HT1080 (cell line): ENCODE measurements at regions not wholly inside any gene's neighbourhood (a gene's known extent, or its start where the extent isn't known, plus 50 kb on each side); places are given as distances from the start of the nearest gene placed in this dataset. TPM values are rescaled to one million over a fixed set of nuclear protein-coding genes. Genes with fewer than 3 reads are reported as not detected.
"Not testable (repeated sequence)": the region's sequence is repeated elsewhere in the genome, so short reads cannot be mapped to it uniquely, and the experiment has no call there.

Experiments used
- DNase-seq: peaks from one replicate; pipeline ENCODE4 v3.0.0-alpha.2; 2015; ENCODE audit warnings: low read depth
- small RNA-seq: library from RNA; depleted of rRNA; stranded (forward); fragments of <200 nt; gene quantifications from one replicate; pipeline ENCODE3, GENCODE V24; 2014

DNA sequence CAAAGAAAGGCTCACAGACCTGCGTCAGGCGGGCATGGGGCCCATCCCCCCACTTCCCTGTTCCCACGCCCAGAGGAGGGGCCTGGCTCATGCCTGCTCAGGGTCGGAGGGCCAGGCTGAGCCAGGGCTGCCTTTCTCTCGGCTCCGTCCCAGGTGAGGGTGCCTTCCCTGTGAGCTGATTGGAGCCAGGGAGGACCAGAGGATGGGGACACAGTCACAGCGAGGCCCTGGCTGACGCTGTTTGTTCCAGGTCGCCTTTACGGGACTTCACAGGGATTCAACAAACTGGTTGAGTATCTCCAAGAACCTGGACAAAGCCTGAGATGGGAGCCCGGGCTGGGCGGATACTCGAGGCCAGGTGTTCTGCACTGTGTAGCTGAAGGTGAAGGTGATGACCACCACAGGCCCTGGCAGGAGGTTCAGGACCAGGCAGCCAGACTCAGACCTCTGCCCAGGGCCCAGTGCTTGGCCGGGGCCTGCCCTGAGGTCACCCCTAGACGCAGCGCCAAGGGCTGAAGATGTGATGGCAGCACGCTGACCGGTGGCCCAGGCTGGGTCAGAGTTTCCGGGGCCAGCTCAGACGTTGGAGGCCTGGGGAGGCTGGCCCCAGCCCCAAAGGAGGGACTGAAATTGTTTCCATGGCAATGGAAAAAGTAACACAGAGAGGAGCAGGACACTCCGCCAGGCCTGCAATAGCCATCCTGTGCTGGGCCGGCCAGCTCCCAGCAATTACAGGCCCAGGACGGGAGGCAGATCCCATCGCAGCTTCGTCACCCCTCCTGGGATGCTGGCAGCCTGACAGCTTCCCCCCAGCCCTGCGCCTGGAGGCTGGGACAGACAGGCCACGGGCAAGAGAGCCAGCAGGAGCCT lies 65.3 kb upstream of the ADAMTS2 start:
- no peak for DNase-seq

DNA sequence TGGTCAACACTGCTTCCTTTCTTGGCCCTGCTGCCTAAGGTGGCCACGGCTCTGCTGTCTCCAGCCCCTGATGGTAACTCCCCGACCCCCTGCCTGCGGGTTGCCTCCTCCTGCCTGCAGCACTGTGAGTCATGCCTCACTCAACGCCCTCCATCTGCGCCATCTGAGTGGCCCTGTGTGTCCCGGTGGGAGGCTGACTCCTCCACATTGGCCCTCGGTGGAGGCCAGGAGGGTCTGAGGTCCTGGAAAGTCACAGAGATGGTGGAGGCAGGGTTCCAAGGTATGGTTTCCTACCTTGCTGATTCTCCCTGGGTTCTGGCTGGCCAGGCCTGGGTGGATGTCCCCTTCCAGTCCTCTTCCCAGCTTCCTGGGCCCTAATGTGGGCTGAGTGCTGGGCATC lies 64.5 kb upstream of the ADAMTS2 start:
- DNase-seq: peak; percentile 20

- no peak for DNase-seq
Observed at GRCh38 chr5:179408611-179409010, 63.4 kb upstream of the ADAMTS2 start.

GRCh38 chr5:179407191-179408175 lies 62.2 kb upstream of the ADAMTS2 start:
- DNase-seq: no peak

- DNase-seq: no peak
Observed at GRCh38 chr5:179406031-179406961, 61.0 kb upstream of the ADAMTS2 start.

DNA sequence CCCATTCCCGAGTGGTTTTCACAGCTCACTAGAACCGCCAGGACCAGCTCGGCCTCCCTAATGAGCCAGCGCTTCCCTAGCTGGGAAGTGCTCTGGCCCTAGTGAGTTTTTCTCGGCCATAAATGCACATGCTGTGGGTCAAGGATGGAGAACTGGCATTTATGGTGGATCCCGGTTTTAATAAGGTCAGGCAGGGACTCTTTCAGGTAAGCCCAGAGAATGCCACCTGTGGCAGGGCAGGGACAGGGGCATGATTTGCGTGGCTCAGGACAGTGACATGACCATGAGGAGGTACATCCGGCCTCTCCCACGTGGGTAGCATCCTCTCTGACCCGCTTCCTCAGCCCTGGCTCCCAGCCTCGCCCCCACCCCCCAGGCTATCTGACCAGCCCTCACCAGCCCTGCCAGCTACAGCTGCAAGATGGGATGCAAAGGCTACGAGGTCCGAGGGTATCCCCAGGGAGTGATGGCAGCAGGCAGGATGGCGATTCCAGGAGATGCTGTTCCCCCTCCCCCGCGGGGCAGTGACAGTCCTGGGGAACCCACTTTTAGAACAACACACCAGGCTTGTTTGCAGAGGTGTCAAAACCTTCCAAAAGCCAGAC lies 60.3 kb upstream of the ADAMTS2 start:
- DNase-seq: no peak

GRCh38 chr5:179405054-179405416 lies 59.8 kb upstream of the ADAMTS2 start:
- DNase-seq: no peak

DNA sequence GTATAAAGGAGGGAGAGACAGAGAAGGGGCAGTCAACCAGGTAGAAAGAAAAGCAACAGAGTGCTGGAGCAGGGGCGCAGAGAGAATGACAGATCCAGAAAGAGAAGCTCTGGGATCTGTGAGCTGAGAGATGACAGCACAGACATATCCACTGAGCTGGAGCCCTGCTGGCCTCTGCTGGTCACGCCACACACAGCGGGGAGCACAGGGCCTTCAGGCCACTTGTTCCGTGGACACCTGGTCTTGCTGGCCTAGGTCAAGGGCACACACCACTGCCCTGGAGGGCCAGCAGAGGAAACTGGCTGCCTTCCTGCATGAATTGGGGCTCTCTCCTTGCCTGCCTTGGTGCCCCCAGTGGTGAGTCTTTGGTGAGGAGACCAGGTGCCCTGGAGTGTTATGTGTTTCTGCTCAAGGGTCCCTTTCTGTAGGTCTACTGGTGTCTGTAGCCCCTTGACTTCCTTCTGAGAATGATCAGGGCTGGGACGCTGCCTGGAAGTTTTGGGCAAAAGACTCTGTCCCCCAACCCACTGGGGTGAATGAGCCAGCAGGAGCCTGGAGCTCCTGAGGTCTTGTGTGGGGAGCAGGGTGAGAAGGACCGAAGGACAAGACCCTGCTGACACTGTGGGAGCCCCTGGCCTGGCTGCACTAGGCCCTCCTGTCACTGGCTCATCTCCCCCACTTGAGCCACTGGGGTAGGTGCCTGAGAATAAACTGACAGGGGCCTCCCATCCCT lies 59.2 kb upstream of the ADAMTS2 start:
- no peak for DNase-seq

- no peak for DNase-seq
Observed at GRCh38 chr5:179403426-179404147, 58.3 kb upstream of the ADAMTS2 start.

DNA sequence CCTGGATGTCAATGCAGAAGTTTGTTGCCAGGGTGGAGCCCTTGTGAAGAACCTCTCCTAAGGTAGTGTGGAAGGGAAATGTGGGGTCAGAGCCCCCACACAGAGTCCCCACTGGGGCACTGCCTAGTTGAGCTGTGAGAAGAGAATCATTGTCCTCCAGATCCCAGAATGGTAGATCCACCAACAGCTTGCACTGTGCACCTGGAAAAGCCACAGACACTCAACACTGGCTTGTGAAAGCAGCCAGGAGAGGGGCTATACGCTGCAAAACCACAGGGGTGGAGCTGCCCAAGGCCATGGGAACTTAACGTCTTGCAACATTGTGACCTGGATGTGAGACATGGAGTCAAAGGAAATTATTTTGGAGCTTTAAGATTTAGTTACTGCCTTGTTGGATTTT lies 55.2 kb upstream of the ADAMTS2 start:
- DNase-seq: not testable (repeated sequence)

- no peak for DNase-seq
Observed at GRCh38 chr5:179400020-179400419, 54.8 kb upstream of the ADAMTS2 start.

DNA sequence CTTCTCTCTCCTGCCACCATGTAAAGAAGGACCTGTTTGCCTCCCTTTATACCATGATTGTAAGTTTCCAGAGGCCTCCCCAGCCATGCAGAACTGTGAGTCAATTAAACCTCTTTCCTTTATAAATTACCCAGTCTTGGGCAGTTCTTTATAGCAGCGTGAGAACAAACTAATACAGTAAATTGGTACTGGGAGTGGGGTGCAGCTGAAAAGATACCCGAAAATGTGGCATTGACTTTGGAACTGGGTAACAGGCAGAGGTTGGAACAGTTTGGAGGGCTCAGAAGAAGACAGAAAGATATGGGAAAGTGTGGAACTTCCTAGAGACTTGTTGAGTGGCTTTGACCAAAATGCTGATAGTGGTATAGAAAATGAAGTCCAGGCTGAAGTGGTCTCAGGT lies 54.1 kb upstream of the ADAMTS2 start:
- not testable (repeated sequence) for DNase-seq

DNA sequence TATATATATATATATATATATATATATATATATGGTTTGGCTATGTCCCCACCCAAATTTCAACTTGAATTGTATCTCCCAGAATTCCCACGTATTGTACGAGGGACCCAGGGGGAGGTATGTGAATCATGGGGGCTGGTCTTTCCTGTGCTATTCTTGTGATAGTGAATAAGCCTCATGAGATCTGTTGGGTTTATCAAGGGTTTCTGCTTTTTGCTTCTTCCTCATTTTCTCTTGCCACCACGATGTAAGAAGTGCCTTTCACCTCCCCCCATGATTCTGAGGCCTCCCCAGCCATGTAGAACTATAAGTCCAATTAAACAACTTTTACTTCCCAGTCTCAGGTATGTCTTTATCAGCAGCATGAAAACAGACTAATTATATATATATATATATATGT lies 52.3 kb upstream of the ADAMTS2 start:
- no peak for DNase-seq

Small RNAs in the stretch of these regions (small RNA-seq; reads per million reads assigned to genes)
- not detected for gene RF00015
